SK-N-SH (cell line): ENCODE measurements at regions not wholly inside any gene's neighbourhood (a gene's known extent, or its start where the extent isn't known, plus 50 kb on each side); places are given as distances from the start of the nearest gene placed in this dataset.

Experiments
- CTCF ChIA-PET: fragments of 300-600, 350-600 bp; formaldehyde crosslinking; extraction: SDS; loops from one replicate; lab custom pipeline; 2021; lab: Yijun Ruan, JAX
- POLR2A ChIA-PET: fragments of 350-600 bp; sonication (Branson Sonifier 250); formaldehyde crosslinking; extraction: SDS; loops from one replicate; lab custom pipeline; 2020; ENCODE audit warnings: antibody characterized with exemption, inconsistent platforms; lab: Yijun Ruan, JAX
- DNase-seq: peaks from one replicate; pipeline ENCODE4 v3.0.0; 2012
- H2AFZ ChIP-seq: fragments of 200-600 bp; sonication (generic); 2 replicates; pipeline ENCODE4 v1.8.1; 2016; ENCODE audit warnings: antibody characterized with exemption, mild to moderate bottlenecking, low read depth
- H3F3A ChIP-seq: fragments of 200-600 bp; sonication (generic); replicated peaks from 2 replicates; pipeline ENCODE3; 2016; ENCODE audit warnings: antibody characterized with exemption, mild to moderate bottlenecking; ENCODE audit not compliant: insufficient read depth
- H3K27ac ChIP-seq, 2 experiments: fragments of 200-500 bp in 1 of 2; fragments of 200-600 bp in 1 of 2; sonication (Bioruptor generic) in 1 of 2; sonication (generic), shearing (Covaris generic) in 1 of 2; 2 replicates each; pipeline versions ENCODE4 v1.5.1 to v1.6.1; 2014 to 2016; ENCODE audit warnings: low read depth in 2 of 2, inconsistent platforms in 1 of 2, low read length in 1 of 2, mild to moderate bottlenecking in 1 of 2, mixed read lengths in 1 of 2
- H3K27me3 ChIP-seq: fragments of 200-600 bp; sonication (generic), shearing (Covaris generic); 2 replicates; pipeline ENCODE4 v1.6.1; 2016; ENCODE audit warnings: mixed run types; ENCODE audit not compliant: insufficient read depth
- H3K36me3 ChIP-seq, 2 experiments: fragments of 200-500 bp in 1 of 2; fragments of 200-600 bp in 1 of 2; sonication (Bioruptor generic) in 1 of 2; sonication (generic) in 1 of 2; replicated peaks in 1 of 2; 2 replicates each; pipeline versions ENCODE3 to v1.5.1; 2014 to 2016; ENCODE audit warnings: low read length in 1 of 2, mild to moderate bottlenecking in 1 of 2; ENCODE audit not compliant: insufficient read depth in 2 of 2, control insufficient read depth in 1 of 2
- H3K4me1 ChIP-seq, 2 experiments: fragments of 200-500 bp in 1 of 2; fragments of 200-600 bp in 1 of 2; sonication (Bioruptor generic) in 1 of 2; sonication (generic), shearing (Covaris generic) in 1 of 2; 2 replicates each; pipeline versions ENCODE4 v1.5.1 to v1.6.1; 2014 to 2016; ENCODE audit warnings: low read depth in 1 of 2, low read length in 1 of 2, mixed run types in 1 of 2; ENCODE audit not compliant: insufficient read depth in 2 of 2, control insufficient read depth in 1 of 2
- H3K4me2 ChIP-seq: fragments of 200-600 bp; sonication (generic), shearing (Covaris generic); 2 replicates; pipeline ENCODE4 v1.6.1; 2017; ENCODE audit warnings: mixed run types
- H3K4me3 ChIP-seq, 2 experiments: fragments of 200-500 bp in 1 of 2; fragments of 200-600 bp in 1 of 2; sonication (Bioruptor generic) in 1 of 2; sonication (generic), shearing (Covaris generic) in 1 of 2; 2 replicates each; pipeline versions ENCODE4 v1.5.1 to v1.8.1; 2014 to 2016; ENCODE audit warnings: low read depth in 2 of 2, inconsistent platforms in 1 of 2, low read length in 1 of 2, mild to moderate bottlenecking in 1 of 2, mixed read lengths in 1 of 2, moderate library complexity in 1 of 2
- H3K79me2 ChIP-seq: fragments of 200-600 bp; sonication (generic); 2 replicates; pipeline ENCODE4 v1.8.1; 2017; ENCODE audit warnings: mild to moderate bottlenecking; ENCODE audit not compliant: insufficient read depth
- H3K9ac ChIP-seq: fragments of 200-600 bp; sonication (generic); 2 replicates; pipeline ENCODE4 v1.6.1; 2017; ENCODE audit warnings: mixed run types
- H3K9me2 ChIP-seq: fragments of 200-600 bp; sonication (generic); 2 replicates; pipeline ENCODE4 v1.6.1; 2017; ENCODE audit warnings: mixed run types
- H3K9me3 ChIP-seq: fragments of 200-600 bp; sonication (generic); 2 replicates; pipeline ENCODE4 v1.6.1; 2017; ENCODE audit warnings: mixed run types, mild to moderate bottlenecking, moderate library complexity
- H4K20me1 ChIP-seq: fragments of 200-600 bp; sonication (generic); 2 replicates; pipeline ENCODE4 v1.6.1; 2017; ENCODE audit warnings: mild to moderate bottlenecking, mixed run types; ENCODE audit not compliant: insufficient read depth
- EP300 ChIP-seq, 2 experiments: IDR thresholded peaks; 2 replicates each; pipeline versions ENCODE4 v1.4.0 to v1.6.1; 2012; ENCODE audit warnings: borderline replicate concordance in 1 of 2, low read depth in 1 of 2, low read length in 1 of 2
- EZH2phosphoT487 ChIP-seq: fragments of 200-600 bp; sonication (generic); IDR thresholded peaks from 2 replicates; pipeline ENCODE4 v1.6.1; 2017; ENCODE audit warnings: low read depth, mixed run types, mild to moderate bottlenecking, antibody characterized with exemption, moderate library complexity, borderline replicate concordance
- FOXM1 ChIP-seq: IDR thresholded peaks from 2 replicates; pipeline ENCODE4 v1.4.0; 2012; ENCODE audit warnings: low read depth, mild to moderate bottlenecking
- GATA2 ChIP-seq: sonication (generic); formaldehyde crosslinking; IDR thresholded peaks from 2 replicates; pipeline ENCODE4 v1.5.0; 2020; ENCODE audit warnings: mild to moderate bottlenecking, missing genetic modification reagents
- JUND ChIP-seq: IDR thresholded peaks from 2 replicates; pipeline ENCODE4 v1.4.0; 2012
- MXI1 ChIP-seq: IDR thresholded peaks from 2 replicates; pipeline ENCODE4 v1.6.1; 2012; ENCODE audit warnings: mild to moderate bottlenecking, low read depth, low read length, improper control_type of control experiment
- NRF1 ChIP-seq: IDR thresholded peaks from 2 replicates; pipeline ENCODE4 v1.6.1; 2012; ENCODE audit warnings: low read depth, mild to moderate bottlenecking, low read length
- POLR2AphosphoS5 ChIP-seq: IDR thresholded peaks from 2 replicates; pipeline ENCODE4 v1.6.1; 2012; ENCODE audit warnings: low read depth, low read length
- RCOR1 ChIP-seq: fragments of 150-350 bp; IDR thresholded peaks from 2 replicates; pipeline ENCODE4 v1.6.1; 2017; ENCODE audit warnings: antibody characterized with exemption, low read length
- RFX5 ChIP-seq: IDR thresholded peaks from 2 replicates; pipeline ENCODE4 v1.6.1; 2012; ENCODE audit warnings: mild to moderate bottlenecking, improper control_type of control experiment, low read length
- RXRA ChIP-seq: IDR thresholded peaks from 2 replicates; pipeline ENCODE4 v1.4.0; 2012; ENCODE audit warnings: low read depth, mild to moderate bottlenecking, borderline replicate concordance
- SIN3A ChIP-seq: IDR thresholded peaks from 2 replicates; pipeline ENCODE4 v1.6.1; 2012; ENCODE audit warnings: low read depth, mild to moderate bottlenecking, low read length, moderate library complexity, borderline replicate concordance
- TF ChIP-seq, protein P1 (sequence below): IDR thresholded peaks from 2 replicates; pipeline ENCODE4 v1.6.1; 2012; ENCODE audit warnings: mild to moderate bottlenecking, low read depth, low read length, moderate library complexity
- TF ChIP-seq, protein P2 (sequence below): IDR thresholded peaks from 2 replicates; pipeline ENCODE4; 2012
- TF ChIP-seq, protein P3 (sequence below): fragments of 200-600 bp; sonication (generic); IDR thresholded peaks from 2 replicates; pipeline ENCODE4 v1.6.1; 2017; ENCODE audit warnings: antibody characterized with exemption, mild to moderate bottlenecking, moderate library complexity
- TF ChIP-seq, protein P4 (sequence below): fragments of 150-350 bp; IDR thresholded peaks from 2 replicates; pipeline ENCODE4 v1.6.1; 2017; ENCODE audit warnings: antibody characterized with exemption, low read length, low read depth, borderline replicate concordance

DNA sequence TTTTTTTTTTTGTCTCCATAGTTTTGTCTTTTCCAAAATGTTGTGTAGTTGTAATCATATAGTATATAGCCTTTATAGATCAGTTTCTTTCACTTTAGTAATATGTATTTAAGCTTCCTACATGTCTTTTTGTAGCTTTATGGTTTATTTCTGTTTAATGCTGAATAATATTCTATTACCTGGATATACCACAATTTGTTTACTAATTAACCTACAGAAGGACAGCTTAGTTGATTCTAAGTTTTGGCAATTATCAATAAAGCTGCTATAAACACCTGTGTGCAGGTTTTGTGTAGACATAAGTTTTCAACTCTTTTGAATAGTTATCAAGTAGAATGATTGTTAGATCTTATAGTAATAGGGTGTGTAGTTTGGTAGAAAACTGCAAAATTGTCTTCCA, 130.3 kb upstream of the CARD18 start:
- Histone ChIP-seq H3K27ac (no peak overlapping the region), H3K9me3 (no peaks in the 10 kb centered on the region), H3K79me2 (no peaks in the 10 kb centered on the region), H3K9ac (no peak overlapping the region), H3K4me1 (peaks cover 0 to 2% of the 10 kb centered on the region in 2 experiments; a peak in 2 of 4 replicates), H3F3A (no peaks in the 10 kb centered on the region), H4K20me1 (no peaks in the 10 kb centered on the region), H3K4me2 (no peak overlapping the region), H3K27me3 (no peaks in the 10 kb centered on the region), H3K9me2 (no peaks in the 10 kb centered on the region), H3K36me3 (no peaks in the 10 kb centered on the region), H3K4me3 (no peak overlapping the region), H2AFZ (no peak overlapping the region)
- POLR2A ChIA-PET: no interaction called here
- no peak for DNase-seq
- CTCF ChIA-PET: no interaction called here
- TF ChIP-seq, protein P1, sequence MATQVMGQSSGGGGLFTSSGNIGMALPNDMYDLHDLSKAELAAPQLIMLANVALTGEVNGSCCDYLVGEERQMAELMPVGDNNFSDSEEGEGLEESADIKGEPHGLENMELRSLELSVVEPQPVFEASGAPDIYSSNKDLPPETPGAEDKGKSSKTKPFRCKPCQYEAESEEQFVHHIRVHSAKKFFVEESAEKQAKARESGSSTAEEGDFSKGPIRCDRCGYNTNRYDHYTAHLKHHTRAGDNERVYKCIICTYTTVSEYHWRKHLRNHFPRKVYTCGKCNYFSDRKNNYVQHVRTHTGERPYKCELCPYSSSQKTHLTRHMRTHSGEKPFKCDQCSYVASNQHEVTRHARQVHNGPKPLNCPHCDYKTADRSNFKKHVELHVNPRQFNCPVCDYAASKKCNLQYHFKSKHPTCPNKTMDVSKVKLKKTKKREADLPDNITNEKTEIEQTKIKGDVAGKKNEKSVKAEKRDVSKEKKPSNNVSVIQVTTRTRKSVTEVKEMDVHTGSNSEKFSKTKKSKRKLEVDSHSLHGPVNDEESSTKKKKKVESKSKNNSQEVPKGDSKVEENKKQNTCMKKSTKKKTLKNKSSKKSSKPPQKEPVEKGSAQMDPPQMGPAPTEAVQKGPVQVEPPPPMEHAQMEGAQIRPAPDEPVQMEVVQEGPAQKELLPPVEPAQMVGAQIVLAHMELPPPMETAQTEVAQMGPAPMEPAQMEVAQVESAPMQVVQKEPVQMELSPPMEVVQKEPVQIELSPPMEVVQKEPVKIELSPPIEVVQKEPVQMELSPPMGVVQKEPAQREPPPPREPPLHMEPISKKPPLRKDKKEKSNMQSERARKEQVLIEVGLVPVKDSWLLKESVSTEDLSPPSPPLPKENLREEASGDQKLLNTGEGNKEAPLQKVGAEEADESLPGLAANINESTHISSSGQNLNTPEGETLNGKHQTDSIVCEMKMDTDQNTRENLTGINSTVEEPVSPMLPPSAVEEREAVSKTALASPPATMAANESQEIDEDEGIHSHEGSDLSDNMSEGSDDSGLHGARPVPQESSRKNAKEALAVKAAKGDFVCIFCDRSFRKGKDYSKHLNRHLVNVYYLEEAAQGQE: no peak
- TF ChIP-seq POLR2AphosphoS5: no peak
- no peak for TF ChIP-seq GATA2 (CRISPR knock-in tag)
- TF ChIP-seq JUND: no peak
- TF ChIP-seq EZH2phosphoT487: no peak
- no peak for TF ChIP-seq RXRA
- TF ChIP-seq MXI1: no peak
- TF ChIP-seq, protein P2, sequence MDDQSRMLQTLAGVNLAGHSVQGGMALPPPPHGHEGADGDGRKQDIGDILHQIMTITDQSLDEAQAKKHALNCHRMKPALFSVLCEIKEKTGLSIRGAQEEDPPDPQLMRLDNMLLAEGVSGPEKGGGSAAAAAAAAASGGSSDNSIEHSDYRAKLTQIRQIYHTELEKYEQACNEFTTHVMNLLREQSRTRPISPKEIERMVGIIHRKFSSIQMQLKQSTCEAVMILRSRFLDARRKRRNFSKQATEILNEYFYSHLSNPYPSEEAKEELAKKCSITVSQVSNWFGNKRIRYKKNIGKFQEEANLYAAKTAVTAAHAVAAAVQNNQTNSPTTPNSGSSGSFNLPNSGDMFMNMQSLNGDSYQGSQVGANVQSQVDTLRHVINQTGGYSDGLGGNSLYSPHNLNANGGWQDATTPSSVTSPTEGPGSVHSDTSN: no peak
- TF ChIP-seq, protein P3, sequence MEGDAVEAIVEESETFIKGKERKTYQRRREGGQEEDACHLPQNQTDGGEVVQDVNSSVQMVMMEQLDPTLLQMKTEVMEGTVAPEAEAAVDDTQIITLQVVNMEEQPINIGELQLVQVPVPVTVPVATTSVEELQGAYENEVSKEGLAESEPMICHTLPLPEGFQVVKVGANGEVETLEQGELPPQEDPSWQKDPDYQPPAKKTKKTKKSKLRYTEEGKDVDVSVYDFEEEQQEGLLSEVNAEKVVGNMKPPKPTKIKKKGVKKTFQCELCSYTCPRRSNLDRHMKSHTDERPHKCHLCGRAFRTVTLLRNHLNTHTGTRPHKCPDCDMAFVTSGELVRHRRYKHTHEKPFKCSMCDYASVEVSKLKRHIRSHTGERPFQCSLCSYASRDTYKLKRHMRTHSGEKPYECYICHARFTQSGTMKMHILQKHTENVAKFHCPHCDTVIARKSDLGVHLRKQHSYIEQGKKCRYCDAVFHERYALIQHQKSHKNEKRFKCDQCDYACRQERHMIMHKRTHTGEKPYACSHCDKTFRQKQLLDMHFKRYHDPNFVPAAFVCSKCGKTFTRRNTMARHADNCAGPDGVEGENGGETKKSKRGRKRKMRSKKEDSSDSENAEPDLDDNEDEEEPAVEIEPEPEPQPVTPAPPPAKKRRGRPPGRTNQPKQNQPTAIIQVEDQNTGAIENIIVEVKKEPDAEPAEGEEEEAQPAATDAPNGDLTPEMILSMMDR: no peak
- TF ChIP-seq FOXM1: no peak
- TF ChIP-seq, protein P4, sequence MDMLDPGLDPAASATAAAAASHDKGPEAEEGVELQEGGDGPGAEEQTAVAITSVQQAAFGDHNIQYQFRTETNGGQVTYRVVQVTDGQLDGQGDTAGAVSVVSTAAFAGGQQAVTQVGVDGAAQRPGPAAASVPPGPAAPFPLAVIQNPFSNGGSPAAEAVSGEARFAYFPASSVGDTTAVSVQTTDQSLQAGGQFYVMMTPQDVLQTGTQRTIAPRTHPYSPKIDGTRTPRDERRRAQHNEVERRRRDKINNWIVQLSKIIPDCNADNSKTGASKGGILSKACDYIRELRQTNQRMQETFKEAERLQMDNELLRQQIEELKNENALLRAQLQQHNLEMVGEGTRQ: no peak
- no peak for TF ChIP-seq EP300 (IDR thresholded peaks at IDR 0.05; ENCODE audit: borderline replicate concordance in 1 of 2, low read depth in 1 of 2, low read length in 1 of 2)
- TF ChIP-seq SIN3A: no peak
- TF ChIP-seq RCOR1: no peak
- no peak for TF ChIP-seq RFX5
- TF ChIP-seq NRF1: no peak
